OCI-LY3 (cell line): ENCODE measurements at regions not wholly inside any gene's neighbourhood (a gene's known extent, or its start where the extent isn't known, plus 50 kb on each side); places are given as distances from the start of the nearest gene placed in this dataset.
"Not testable (repeated sequence)": the region's sequence is repeated elsewhere in the genome, so short reads cannot be mapped to it uniquely, and the experiment has no call there.

ENCODE experiments used
- H2AFZ ChIP-seq: fragments of 200-600, 300-600 bp; shearing (Covaris generic); 2 replicates; pipeline ENCODE4 v1.6.0; 2014; ENCODE audit warnings: antibody characterized with exemption, low read depth, low read length
- H3K27ac ChIP-seq: fragments of 200-600, 300-600 bp; sonication (generic); 2 replicates; pipeline ENCODE4 v1.5.1; 2014; ENCODE audit warnings: mild to moderate bottlenecking, low read length, moderate library complexity, mixed read lengths
- H3K27me3 ChIP-seq: fragments of 200-600, 300-600 bp; sonication (generic); 2 replicates; pipeline ENCODE4 v1.6.1; 2014; ENCODE audit warnings: low read depth, low read length, mixed read lengths
- H3K36me3 ChIP-seq: fragments of 200-600, 300-600 bp; sonication (generic); replicated peaks from 2 replicates; pipeline ENCODE3; 2014; ENCODE audit warnings: low read depth, low read length, mixed read lengths
- H3K4me1 ChIP-seq: fragments of 300-600, 200-600 bp; sonication (generic); 2 replicates; pipeline ENCODE4 v1.6.1; 2014; ENCODE audit warnings: low read length, mixed read lengths
- H3K4me2 ChIP-seq: fragments of 200-600, 300-600 bp; sonication (generic); 2 replicates; pipeline ENCODE4 v1.6.1; 2014; ENCODE audit warnings: low read length, mixed read lengths
- H3K4me3 ChIP-seq: fragments of 300-600, 200-600 bp; sonication (generic); 2 replicates; pipeline ENCODE4 v1.5.1; 2014; ENCODE audit warnings: antibody characterized with exemption, mild to moderate bottlenecking, low read length, moderate library complexity
- H3K79me2 ChIP-seq: fragments of 300-600, 200-600 bp; shearing (Covaris generic); 2 replicates; pipeline ENCODE4 v1.6.1; 2014; ENCODE audit warnings: mild to moderate bottlenecking, low read length, mixed read lengths
- H3K9ac ChIP-seq: fragments of 300-600, 200-600 bp; shearing (Covaris generic); 2 replicates; pipeline ENCODE4 v1.6.0; 2014; ENCODE audit warnings: mild to moderate bottlenecking, low read length, moderate library complexity
- H3K9me3 ChIP-seq: fragments of 200-600, 300-600 bp; shearing (Covaris generic); 2 replicates; pipeline ENCODE4 v1.6.1; 2014; ENCODE audit warnings: low read length, mixed read lengths; ENCODE audit not compliant: insufficient read depth
- H4K20me1 ChIP-seq: fragments of 200-600, 300-600 bp; sonication (generic); 2 replicates; pipeline ENCODE4 v1.6.1; 2016; ENCODE audit warnings: low read length, mixed read lengths; ENCODE audit not compliant: insufficient read depth
- EZH2phosphoT487 ChIP-seq: fragments of 200-600 bp; shearing (Covaris generic); IDR thresholded peaks from 2 replicates; pipeline ENCODE4 v1.6.1; 2018; ENCODE audit warnings: antibody characterized with exemption, mixed run types, low read depth
- TF ChIP-seq, protein P1 (sequence below): fragments of 200-600, 300-600 bp; sonication (generic); IDR thresholded peaks from 2 replicates; pipeline ENCODE4 v1.5.1; 2014; ENCODE audit warnings: antibody characterized with exemption, low read length, low read depth

DNA sequence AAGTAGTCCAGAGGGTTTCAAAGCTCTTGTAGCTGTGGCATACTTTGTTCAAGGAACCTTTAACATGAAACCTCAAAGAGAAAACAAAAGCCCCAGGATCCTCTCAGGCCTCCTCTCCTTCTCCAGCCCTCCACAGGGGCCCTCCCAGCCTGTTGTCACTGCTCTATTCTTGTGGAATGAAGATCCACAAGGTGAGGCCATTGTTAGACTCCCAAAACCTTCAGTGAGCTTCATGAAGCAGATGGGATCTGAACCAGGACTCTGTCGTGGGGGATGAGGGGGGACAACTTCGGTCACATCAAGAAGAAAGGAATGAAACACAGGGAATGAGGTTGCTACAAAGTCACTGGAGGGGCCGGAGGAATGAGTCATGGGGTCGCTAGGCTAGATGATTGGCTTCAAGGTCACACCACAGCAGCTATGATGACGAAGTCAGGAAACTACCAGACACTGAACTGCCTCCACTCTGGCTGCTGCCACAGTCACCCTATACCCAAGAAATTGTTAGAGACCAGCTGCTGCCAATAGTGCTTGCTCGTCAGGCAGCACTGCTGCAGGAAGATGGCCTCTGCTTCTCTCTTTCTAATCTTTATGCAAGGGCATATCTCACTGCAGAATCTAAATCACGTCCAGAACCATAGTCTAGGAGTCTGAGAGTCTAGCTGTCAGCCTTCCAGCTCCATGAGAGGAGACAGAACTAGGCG lies 208.8 kb downstream of the HIBADH start:
- H3K27ac ChIP-seq = no peak overlapping the region
- no peaks in the 10 kb centered on the region for H4K20me1 ChIP-seq
- no peak overlapping the region for H3K9ac ChIP-seq
- no peaks in the 10 kb centered on the region for H3K4me1 ChIP-seq
- H2AFZ ChIP-seq = no peak overlapping the region
- TF ChIP-seq, protein P1, sequence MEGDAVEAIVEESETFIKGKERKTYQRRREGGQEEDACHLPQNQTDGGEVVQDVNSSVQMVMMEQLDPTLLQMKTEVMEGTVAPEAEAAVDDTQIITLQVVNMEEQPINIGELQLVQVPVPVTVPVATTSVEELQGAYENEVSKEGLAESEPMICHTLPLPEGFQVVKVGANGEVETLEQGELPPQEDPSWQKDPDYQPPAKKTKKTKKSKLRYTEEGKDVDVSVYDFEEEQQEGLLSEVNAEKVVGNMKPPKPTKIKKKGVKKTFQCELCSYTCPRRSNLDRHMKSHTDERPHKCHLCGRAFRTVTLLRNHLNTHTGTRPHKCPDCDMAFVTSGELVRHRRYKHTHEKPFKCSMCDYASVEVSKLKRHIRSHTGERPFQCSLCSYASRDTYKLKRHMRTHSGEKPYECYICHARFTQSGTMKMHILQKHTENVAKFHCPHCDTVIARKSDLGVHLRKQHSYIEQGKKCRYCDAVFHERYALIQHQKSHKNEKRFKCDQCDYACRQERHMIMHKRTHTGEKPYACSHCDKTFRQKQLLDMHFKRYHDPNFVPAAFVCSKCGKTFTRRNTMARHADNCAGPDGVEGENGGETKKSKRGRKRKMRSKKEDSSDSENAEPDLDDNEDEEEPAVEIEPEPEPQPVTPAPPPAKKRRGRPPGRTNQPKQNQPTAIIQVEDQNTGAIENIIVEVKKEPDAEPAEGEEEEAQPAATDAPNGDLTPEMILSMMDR = no peak
- no peak for TF ChIP-seq EZH2phosphoT487
- no peaks in the 10 kb centered on the region for H3K79me2 ChIP-seq
- no peak overlapping the region for H3K4me3 ChIP-seq
- H3K9me3 ChIP-seq = no peaks in the 10 kb centered on the region
- H3K36me3 ChIP-seq = no peaks in the 10 kb centered on the region
- H3K4me2 ChIP-seq = no peak overlapping the region
- H3K27me3 ChIP-seq = no peaks in the 10 kb centered on the region

DNA sequence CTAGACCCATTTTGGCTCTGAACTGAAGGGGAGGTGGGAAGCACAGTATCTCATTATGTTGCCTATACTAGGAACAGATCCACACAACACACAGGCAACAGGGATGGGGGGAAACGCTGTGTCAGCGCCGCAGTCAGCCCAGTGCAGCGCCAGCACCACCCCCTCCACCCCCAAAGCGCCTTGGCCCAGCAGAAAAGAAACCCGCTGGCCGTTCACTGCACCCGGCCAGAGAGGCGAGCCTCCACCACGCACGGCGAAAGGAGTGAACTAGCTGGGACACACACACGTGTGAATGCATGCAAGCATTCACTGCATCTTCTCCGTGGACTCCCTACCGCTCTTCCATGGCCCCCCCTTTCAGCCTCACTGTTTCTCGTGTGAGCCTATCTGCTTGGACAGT lies 205.6 kb downstream of the HIBADH start:
- not testable (repeated sequence) for H3K79me2 ChIP-seq, H3K27me3 ChIP-seq, H4K20me1 ChIP-seq, H3K36me3 ChIP-seq, H3K27ac ChIP-seq, H3K9me3 ChIP-seq, H3K4me1 ChIP-seq, H2AFZ ChIP-seq, H3K4me2 ChIP-seq, H3K4me3 ChIP-seq, H3K9ac ChIP-seq

DNA sequence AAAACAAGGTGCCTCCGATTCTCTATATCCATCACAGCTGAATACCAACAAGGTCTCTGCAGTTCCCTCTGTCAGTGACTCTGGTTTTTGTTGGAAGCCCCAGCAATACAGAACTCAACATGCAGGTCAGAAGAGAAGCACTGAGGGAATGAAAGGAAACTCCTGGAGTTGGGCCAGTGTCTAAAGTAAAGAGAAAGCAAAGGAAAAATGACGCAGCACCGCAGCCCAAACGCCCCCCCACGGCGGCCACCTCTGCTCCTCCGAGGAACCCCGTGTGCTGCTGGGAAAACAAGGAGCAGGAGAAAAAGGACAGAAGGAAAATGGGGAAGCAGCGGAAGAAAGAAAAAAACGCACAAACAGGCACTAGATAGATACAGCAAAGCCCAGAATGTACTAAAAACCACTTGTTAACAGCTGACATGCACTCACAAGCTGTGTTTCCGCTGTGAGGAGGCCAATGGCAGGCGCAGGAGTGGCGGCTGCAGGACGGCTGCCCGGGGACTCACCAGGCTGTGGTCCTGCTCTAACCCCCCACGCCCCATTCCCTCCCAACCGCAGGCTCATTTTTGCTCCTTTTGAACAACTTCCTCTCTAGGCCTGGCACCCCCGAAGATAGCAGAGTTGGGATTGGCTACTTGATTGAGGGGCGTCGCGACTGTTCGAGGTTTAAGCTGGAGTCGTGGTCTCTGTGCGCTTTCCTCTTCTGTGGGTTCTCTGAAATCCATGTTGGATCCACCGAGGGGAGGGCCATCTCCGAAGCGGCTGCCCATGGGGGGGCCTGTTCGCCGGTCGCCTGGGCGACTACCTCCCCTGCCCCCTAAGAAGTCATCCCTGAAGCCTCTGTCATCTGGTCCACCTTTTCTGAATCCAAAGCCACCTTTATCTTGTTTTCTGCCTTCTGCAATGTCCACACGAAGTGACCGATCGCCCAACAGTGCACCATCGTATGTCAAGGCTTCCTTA lies 204.8 kb downstream of the HIBADH start:
- H3K9me3 ChIP-seq, H3K36me3 ChIP-seq, H3K79me2 ChIP-seq, H3K27ac ChIP-seq, H3K27me3 ChIP-seq, H3K4me3 ChIP-seq, H3K9ac ChIP-seq, H4K20me1 ChIP-seq, H2AFZ ChIP-seq, H3K4me2 ChIP-seq, H3K4me1 ChIP-seq: not testable (repeated sequence)

DNA sequence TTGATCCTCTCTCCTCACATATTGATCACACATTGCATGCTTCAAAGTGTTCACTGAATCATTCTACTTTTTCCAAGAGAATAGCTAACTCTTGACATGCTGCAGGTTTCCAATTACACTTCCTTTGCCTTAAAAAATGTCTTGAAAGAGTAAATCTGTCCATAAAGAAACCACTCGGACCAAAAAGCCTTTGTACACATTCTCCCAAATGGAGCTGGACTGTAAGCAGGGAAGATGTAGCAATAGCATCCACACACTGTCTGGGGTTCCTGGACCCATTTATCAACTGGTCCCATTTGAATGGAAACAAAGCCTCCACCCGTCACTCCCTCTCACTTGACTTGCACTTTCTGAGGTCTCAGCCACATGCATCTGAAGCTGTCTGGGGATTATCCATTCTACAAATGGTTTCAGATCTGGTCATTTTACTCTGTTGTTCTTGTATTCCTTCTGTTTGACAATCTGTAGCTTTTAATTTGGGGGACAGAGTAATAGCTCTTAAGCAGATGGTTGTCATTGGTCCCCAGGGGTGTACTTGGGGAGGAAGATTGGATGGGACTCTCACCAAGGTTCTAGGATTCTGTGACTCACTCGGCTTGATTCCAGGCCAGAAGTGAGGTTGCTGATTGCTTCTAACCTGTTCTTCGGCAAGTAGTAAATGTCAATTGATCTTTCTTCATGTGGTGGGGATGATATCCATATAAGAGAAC lies 203.5 kb downstream of the HIBADH start:
- Histone ChIP-seq H3K4me2 (no peak overlapping the region), H3K36me3 (no peaks in the 10 kb centered on the region)
- TF ChIP-seq EZH2phosphoT487 = no peak
- TF ChIP-seq, protein P1 = no peak

DNA sequence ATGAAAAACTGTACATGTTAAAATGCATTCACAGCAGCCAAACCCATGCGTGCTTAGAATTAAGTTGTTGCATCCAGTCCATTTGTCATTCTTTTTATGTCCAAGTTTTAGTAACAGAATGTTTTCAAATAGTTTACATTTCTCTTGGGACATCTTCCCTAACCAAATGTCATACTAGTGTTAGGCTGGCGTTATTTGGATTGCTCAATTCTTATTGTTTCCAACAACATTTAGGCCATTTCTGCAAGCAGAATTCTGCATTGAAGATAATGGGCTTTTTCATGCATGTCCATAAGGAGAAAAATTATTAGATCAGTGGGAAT lies 203.0 kb downstream of the HIBADH start:
- no peak overlapping the region for H3K4me2 ChIP-seq
- no peak for TF ChIP-seq EZH2phosphoT487
- TF ChIP-seq, protein P1 = no peak
- peaks cover 3% of the 10 kb centered on the region for H3K27me3 ChIP-seq
- no peaks in the 10 kb centered on the region for H3K79me2 ChIP-seq
- no peak overlapping the region for H2AFZ ChIP-seq
- no peaks in the 10 kb centered on the region for H3K9me3 ChIP-seq
- H3K27ac ChIP-seq = no peak overlapping the region
- no peaks in the 10 kb centered on the region for H3K4me1 ChIP-seq
- no peak overlapping the region for H3K9ac ChIP-seq
- no peaks in the 10 kb centered on the region for H4K20me1 ChIP-seq
- H3K4me3 ChIP-seq = no peak overlapping the region
- no peaks in the 10 kb centered on the region for H3K36me3 ChIP-seq

More for the DNA sequence above, 203.5 kb downstream of the HIBADH start:
- H3K4me1 ChIP-seq = no peaks in the 10 kb centered on the region
- peaks cover 3% of the 10 kb centered on the region for H3K27me3 ChIP-seq
- H2AFZ ChIP-seq = no peak overlapping the region
- no peak overlapping the region for H3K9ac ChIP-seq
- H3K9me3 ChIP-seq = no peaks in the 10 kb centered on the region
- H4K20me1 ChIP-seq = no peaks in the 10 kb centered on the region
- H3K79me2 ChIP-seq = no peaks in the 10 kb centered on the region
- H3K4me3 ChIP-seq = no peak overlapping the region
- H3K27ac ChIP-seq = no peak overlapping the region
